ENCODE measurements at regions not wholly inside any gene's neighbourhood (a gene's known extent, or its start where the extent isn't known, plus 50 kb on each side); places are given as distances from the start of the nearest gene placed in this dataset.

DNA sequence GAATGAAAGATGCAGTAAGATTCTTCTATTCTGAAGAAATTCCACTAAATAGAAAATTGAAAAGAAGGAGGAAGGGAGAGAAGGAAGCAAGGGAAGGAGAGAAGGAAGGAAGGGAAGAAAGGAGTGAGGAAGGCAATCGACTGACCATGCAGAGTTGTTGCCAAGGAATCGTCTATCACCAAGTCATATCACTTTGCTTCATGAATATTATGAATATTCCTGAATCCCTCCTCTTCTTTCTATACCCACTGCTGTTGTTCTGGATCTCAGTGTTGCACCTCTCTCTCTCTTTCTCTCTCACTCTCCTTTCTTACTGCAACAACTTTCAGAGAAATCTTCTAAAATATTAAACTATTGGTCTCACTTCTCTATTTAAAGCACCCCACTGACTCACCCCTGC, 222.4 kb downstream of the IPO8 start:
- 72 to 77% methylated on average over 2 of the region's 2 CpGs for WGBS, 2 donors (ENCODE audit: low coverage in 1 of 2)
- H3K27ac ChIP-seq: no peak overlapping the region
- H3K36me3 ChIP-seq: no peaks in the 10 kb centered on the region
- DNase-seq: no peak
- TF ChIP-seq EP300 (IDR thresholded peaks at IDR 0.05; ENCODE audit: low read depth) (no peak), CTCF (IDR thresholded peaks at IDR 0.05) (no peak)
- H3K4me3 ChIP-seq: no peak overlapping the region
- no peaks in the 10 kb centered on the region for H3K4me1 ChIP-seq
- intact Hi-C loops (cut with DNase I; ENCODE audit: low total_unique reads) (no loop called here), in situ Hi-C loops (cut with MboI; ENCODE audit: low pct_ligation_motif_present in 1 of 4, low pct_unique_long_range_greater_than_20kb in 1 of 4, low sequenced_read_pairs in 3 of 4) (no loop called here)
- no peaks in the 10 kb centered on the region for H3K9me3 ChIP-seq
- H3K27me3 ChIP-seq: no peaks in the 10 kb centered on the region

DNA sequence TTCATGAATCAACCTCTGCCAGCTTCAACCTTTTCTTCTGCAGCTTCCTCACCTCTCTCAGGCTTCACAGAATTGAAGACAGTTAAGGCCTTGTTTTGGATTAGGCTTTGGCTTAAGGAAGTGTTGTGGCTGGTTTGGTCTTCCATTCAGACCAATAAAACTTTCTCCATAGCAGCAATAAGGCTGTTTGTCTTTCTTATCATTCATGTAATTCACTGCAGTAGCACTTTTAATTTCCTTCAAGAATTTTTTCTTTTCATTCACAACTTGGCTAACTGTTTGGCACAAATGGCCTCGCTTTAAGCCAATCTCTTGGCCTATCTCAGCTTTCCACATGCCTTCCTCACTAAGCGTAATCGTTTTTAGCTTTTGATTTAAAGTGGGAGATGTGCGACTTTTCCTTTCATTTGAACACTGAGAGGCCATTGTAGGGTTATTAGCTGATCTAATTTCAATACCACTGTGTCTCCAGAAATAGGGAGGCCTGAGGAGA, 229.5 kb downstream of the IPO8 start:
- Histone ChIP-seq H3K36me3 (no peaks in the 10 kb centered on the region), H3K4me3 (no peak overlapping the region), H3K27ac (no peak overlapping the region), H3K4me1 (no peaks in the 10 kb centered on the region), H3K9me3 (no peaks in the 10 kb centered on the region), H3K27me3 (no peaks in the 10 kb centered on the region)
- WGBS, 2 donors (ENCODE audit: low coverage in 1 of 2): 42 to 79% methylated on average over 4 of the region's 4 CpGs
- in situ Hi-C loops (cut with MboI; ENCODE audit: low pct_ligation_motif_present in 1 of 4, low pct_unique_long_range_greater_than_20kb in 1 of 4, low sequenced_read_pairs in 3 of 4) (no loop called here), intact Hi-C loops (cut with DNase I; ENCODE audit: low total_unique reads) (no loop called here)
- TF ChIP-seq POLR2A (IDR thresholded peaks at IDR 0.05) (no peak), POLR2AphosphoS5 (IDR thresholded peaks at IDR 0.05) (no peak), EP300 (IDR thresholded peaks at IDR 0.05; ENCODE audit: low read depth) (no peak), CTCF (IDR thresholded peaks at IDR 0.05) (no peak)
- DNase-seq: no peak

- intact Hi-C loops (cut with DNase I; ENCODE audit: low total_unique reads): no loop called here
- 67 to 100% methylated on average over 1 to 2 of the region's 2 CpGs for WGBS, 2 donors (ENCODE audit: low coverage in 1 of 2)
Measured at GRCh38 chr12:30463636-30464035, 232.0 kb downstream of the IPO8 start.

DNA sequence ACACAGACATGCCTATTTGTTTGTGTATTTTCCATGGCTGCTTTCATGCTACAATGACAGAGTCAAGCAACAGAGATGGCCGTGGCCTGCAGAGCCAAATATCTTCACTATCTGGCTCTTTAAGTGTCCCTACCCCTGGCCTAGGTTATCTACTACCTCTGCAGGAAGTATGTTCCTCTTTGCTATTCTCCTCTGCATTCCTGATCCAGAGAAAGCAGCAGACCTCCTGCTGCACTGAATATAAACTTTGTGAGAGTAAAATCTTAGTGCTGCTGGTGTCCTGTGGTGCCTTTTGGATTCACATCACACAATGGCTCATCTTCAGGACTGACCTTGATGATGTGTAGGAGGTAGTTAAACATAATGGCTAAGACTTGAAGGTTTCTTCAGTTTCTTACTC, 233.4 kb downstream of the IPO8 start:
- 53 to 71% methylated on average over 1 of the region's 1 CpG for WGBS, 2 donors (ENCODE audit: low coverage in 1 of 2)
- no peaks in the 10 kb centered on the region for H3K27me3 ChIP-seq
- intact Hi-C loops (cut with DNase I; ENCODE audit: low total_unique reads) (no loop called here), in situ Hi-C loops (cut with MboI; ENCODE audit: low pct_ligation_motif_present in 1 of 4, low pct_unique_long_range_greater_than_20kb in 1 of 4, low sequenced_read_pairs in 3 of 4) (no loop called here)
- H3K4me1 ChIP-seq: no peaks in the 10 kb centered on the region
- no peaks in the 10 kb centered on the region for H3K36me3 ChIP-seq
- no peak overlapping the region for H3K4me3 ChIP-seq
- H3K27ac ChIP-seq: no peak overlapping the region
- DNase-seq: no peak
- TF ChIP-seq EP300 (IDR thresholded peaks at IDR 0.05; ENCODE audit: low read depth) (no peak), CTCF (IDR thresholded peaks at IDR 0.05) (no peak), POLR2AphosphoS5 (IDR thresholded peaks at IDR 0.05) (no peak), POLR2A (IDR thresholded peaks at IDR 0.05) (no peak)
- no peaks in the 10 kb centered on the region for H3K9me3 ChIP-seq

More at GRCh38 chr12:30463636-30464035, 232.0 kb downstream of the IPO8 start:
- no peak overlapping the region for H3K27ac ChIP-seq
- TF ChIP-seq CTCF (IDR thresholded peaks at IDR 0.05) (no peak), EP300 (IDR thresholded peaks at IDR 0.05; ENCODE audit: low read depth) (no peak), POLR2A (IDR thresholded peaks at IDR 0.05) (no peak), POLR2AphosphoS5 (IDR thresholded peaks at IDR 0.05) (no peak)
- H3K27me3 ChIP-seq: no peaks in the 10 kb centered on the region
- DNase-seq: no peak
- no peaks in the 10 kb centered on the region for H3K9me3 ChIP-seq
- H3K4me3 ChIP-seq: no peak overlapping the region
- H3K36me3 ChIP-seq: no peaks in the 10 kb centered on the region
- H3K4me1 ChIP-seq: no peaks in the 10 kb centered on the region
- in situ Hi-C loops (cut with MboI; ENCODE audit: low pct_ligation_motif_present in 1 of 4, low pct_unique_long_range_greater_than_20kb in 1 of 4, low sequenced_read_pairs in 3 of 4): no loop called here
